H9 (cell line): ENCODE measurements at regions not wholly inside any gene's neighbourhood (a gene's known extent, or its start where the extent isn't known, plus 50 kb on each side); places are given as distances from the start of the nearest gene placed in this dataset.

Experiments
- DNase-seq: peaks from one replicate; pipeline ENCODE4 v3.0.0-alpha.2; 2017
- H2AFZ ChIP-seq: one replicate; pipeline ENCODE4 v1.6.1; 2013; ENCODE audit warnings: mild to moderate bottlenecking, low read length, control low read depth, moderate library complexity
- H2AK5ac ChIP-seq: 2 replicates; pipeline ENCODE4 v1.6.1; 2013; ENCODE audit warnings: low read length, control low read depth, mixed read lengths; ENCODE audit not compliant: insufficient read length
- H2BK120ac ChIP-seq: one replicate; pipeline ENCODE4 v1.6.1; 2013; ENCODE audit warnings: low read depth, mild to moderate bottlenecking, low read length, control low read depth, inconsistent platforms; ENCODE audit not compliant: poor library complexity, severe bottlenecking
- H2BK12ac ChIP-seq: 2 replicates; pipeline ENCODE4 v1.6.1; 2013; ENCODE audit warnings: low read length, control low read depth, mixed read lengths, low read depth; ENCODE audit not compliant: insufficient read length
- H2BK15ac ChIP-seq: 2 replicates; pipeline ENCODE4 v1.6.1; 2013; ENCODE audit warnings: low read depth, low read length, control low read depth
- H2BK20ac ChIP-seq: one replicate; pipeline ENCODE4 v1.6.1; 2013; ENCODE audit warnings: low read depth, mild to moderate bottlenecking, low read length, control low read depth, inconsistent platforms; ENCODE audit not compliant: poor library complexity, severe bottlenecking
- H2BK5ac ChIP-seq: 2 replicates; pipeline ENCODE4 v1.6.1; 2013; ENCODE audit warnings: low read length, control low read depth, mixed read lengths; ENCODE audit not compliant: insufficient read length
- H3K14ac ChIP-seq: 2 replicates; pipeline ENCODE4 v1.6.1; 2013; ENCODE audit warnings: low read length, control low read depth; ENCODE audit not compliant: insufficient read depth
- H3K18ac ChIP-seq: 2 replicates; pipeline ENCODE4 v1.6.1; 2013; ENCODE audit warnings: low read depth, mild to moderate bottlenecking, mixed read lengths, low read length, control low read depth; ENCODE audit not compliant: insufficient read length
- H3K23ac ChIP-seq: 2 replicates; pipeline ENCODE4 v1.6.1; 2013; ENCODE audit warnings: low read length, control low read depth, mixed read lengths, low read depth; ENCODE audit not compliant: insufficient read length
- H3K23me2 ChIP-seq: 2 replicates; pipeline ENCODE4 v1.6.1; 2013; ENCODE audit warnings: low read depth, mild to moderate bottlenecking, mixed read lengths, low read length, control low read depth; ENCODE audit not compliant: insufficient read length, poor library complexity, severe bottlenecking
- H3K27ac ChIP-seq: 2 replicates; pipeline ENCODE4 v1.5.1; 2013; ENCODE audit warnings: low read length, control low read depth, mixed read lengths, low read depth; ENCODE audit not compliant: insufficient read length
- H3K27me3 ChIP-seq: 2 replicates; pipeline ENCODE4 v1.6.1; 2013; ENCODE audit warnings: low read length, control low read depth, inconsistent platforms; ENCODE audit not compliant: insufficient read depth
- H3K4ac ChIP-seq: 2 replicates; pipeline ENCODE4 v1.6.1; 2013; ENCODE audit warnings: low read depth, mild to moderate bottlenecking, control low read depth, inconsistent platforms, low read length, moderate library complexity
- H3K4me1 ChIP-seq: 2 replicates; pipeline ENCODE4 v1.6.1; 2013; ENCODE audit warnings: low read length, control low read depth, inconsistent platforms; ENCODE audit not compliant: insufficient read depth
- H3K4me2 ChIP-seq: 2 replicates; pipeline ENCODE4 v1.6.1; 2013; ENCODE audit warnings: low read length, control low read depth, mixed read lengths; ENCODE audit not compliant: insufficient read length, insufficient read depth
- H3K56ac ChIP-seq: 2 replicates; pipeline ENCODE4 v1.6.1; 2013; ENCODE audit warnings: low read depth, mild to moderate bottlenecking, mixed read lengths, low read length, control low read depth; ENCODE audit not compliant: insufficient read length
- H3K79me1 ChIP-seq: 2 replicates; pipeline ENCODE4 v1.6.1; 2013; ENCODE audit warnings: low read depth, mild to moderate bottlenecking, moderate library complexity, low read length, control low read depth, inconsistent platforms; ENCODE audit not compliant: insufficient read depth, poor library complexity, severe bottlenecking
- H3K79me2 ChIP-seq: 2 replicates; pipeline ENCODE4 v1.6.1; 2013; ENCODE audit warnings: low read length, control low read depth, inconsistent platforms; ENCODE audit not compliant: insufficient read depth
- H3K9ac ChIP-seq: 2 replicates; pipeline ENCODE4 v1.6.1; 2013; ENCODE audit warnings: low read length, control low read depth, mixed read lengths; ENCODE audit not compliant: insufficient read length; ENCODE audit errors: extremely low read depth
- H3K9me3 ChIP-seq: one replicate; pipeline ENCODE4 v1.6.1; 2013; ENCODE audit warnings: low read depth, low read length, inconsistent platforms; ENCODE audit not compliant: control insufficient read depth
- H3T11ph ChIP-seq: one replicate; pipeline ENCODE4 v1.6.1; 2013; ENCODE audit warnings: mild to moderate bottlenecking, low read length, control low read depth, inconsistent platforms
- H4K20me1 ChIP-seq: one replicate; pipeline ENCODE4 v1.6.1; 2013; ENCODE audit not compliant: control insufficient read depth, insufficient read length, insufficient read depth
- H4K5ac ChIP-seq: 2 replicates; pipeline ENCODE4 v1.6.1; 2013; ENCODE audit warnings: low read depth, mild to moderate bottlenecking, mixed read lengths, low read length, control low read depth; ENCODE audit not compliant: insufficient read length
- H4K8ac ChIP-seq: replicated peaks from 2 replicates; pipeline ENCODE4 v1.6.1; 2013; ENCODE audit warnings: low read length, control low read depth, mixed read lengths, low read depth; ENCODE audit not compliant: insufficient read length
- H4K91ac ChIP-seq: 2 replicates; pipeline ENCODE4 v1.6.1; 2013; ENCODE audit warnings: low read depth, mild to moderate bottlenecking, moderate library complexity, mixed read lengths, low read length, control low read depth; ENCODE audit not compliant: insufficient read length
- H3K27ac Mint-ChIP-seq, 3 experiments: 2 replicates in 2 of 3; 3 replicates in 1 of 3; pipeline ENCODE4 v1.8.0; 2020 to 2021; ENCODE audit warnings: mixed read lengths in 3 of 3, mild to moderate bottlenecking in 1 of 3, moderate library complexity in 1 of 3
- H3K27me3 Mint-ChIP-seq: 2 replicates; pipeline ENCODE4 v1.8.0; 2021; ENCODE audit warnings: low read depth, mild to moderate bottlenecking, moderate library complexity, mixed read lengths
- H3K36me3 Mint-ChIP-seq, 3 experiments: 2 replicates in 2 of 3; 3 replicates in 1 of 3; pipeline ENCODE4 v1.8.0; 2020 to 2021; ENCODE audit warnings: low read depth in 3 of 3, mixed read lengths in 3 of 3; ENCODE audit not compliant: insufficient read depth in 1 of 3
- H3K4me1 Mint-ChIP-seq, 2 experiments: 2 replicates each; pipeline ENCODE4 v1.8.0; 2020; ENCODE audit warnings: mixed read lengths in 2 of 2
- H3K4me3 Mint-ChIP-seq, 2 experiments: 2 replicates in 1 of 2; 3 replicates in 1 of 2; pipeline ENCODE4 v1.8.0; 2020 to 2021; ENCODE audit warnings: mild to moderate bottlenecking in 2 of 2, mixed read lengths in 2 of 2, moderate library complexity in 1 of 2
- H3K9me3 Mint-ChIP-seq, 2 experiments: 2 replicates in 1 of 2; 3 replicates in 1 of 2; pipeline ENCODE4 v1.8.0; 2020; ENCODE audit warnings: mild to moderate bottlenecking in 2 of 2, mixed read lengths in 2 of 2, moderate library complexity in 1 of 2
- CTCF ChIP-seq: fragments of 200-600 bp; sonication (generic); conservative IDR thresholded peaks from 3 replicates; pipeline ENCODE4 v1.8.0; 2021; ENCODE audit warnings: antibody characterized with exemption, mild to moderate bottlenecking
- WGBS: extraction: QIAGEN DNeasy Blood & Tissue Kit; methylation state at CpG from one replicate; pipeline ENCODE4 v1.1.7; 2013; ENCODE audit warnings: missing lambda C conversion rate, low lambda C conversion rate, mixed read lengths; ENCODE audit not compliant: insufficient read length; ENCODE audit errors: extremely low coverage; 5-methylcytosine and 5-hydroxymethylcytosine counted together

DNA sequence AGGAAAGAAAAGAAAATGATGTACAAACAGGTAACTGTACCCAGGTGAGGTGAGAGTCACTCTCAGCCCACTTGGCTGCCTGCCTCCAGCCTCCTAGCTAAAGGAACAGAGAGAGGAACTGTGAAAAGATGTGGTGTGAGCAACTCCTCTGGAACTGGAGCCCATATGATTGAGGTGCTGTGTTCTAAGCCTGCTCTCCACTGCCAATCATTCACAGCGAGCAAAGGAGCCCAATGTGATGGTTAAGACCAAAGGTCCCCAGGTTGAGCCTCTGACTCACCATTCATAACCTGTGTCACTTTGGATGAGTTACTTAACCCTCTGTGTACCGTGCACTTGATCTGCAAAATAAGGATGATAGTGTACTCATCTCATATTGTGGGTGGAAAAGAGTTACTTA, 868.1 kb upstream of the AUTS2 start:
- peaks cover 16 to 22% of the 10 kb centered on the region in 2 experiments for H3K4me1 Mint-ChIP-seq
- no peaks in the 10 kb centered on the region for H3K36me3 Mint-ChIP-seq
- no peaks in the 10 kb centered on the region for H3K9me3 Mint-ChIP-seq
- no peak overlapping the region for H3K27ac Mint-ChIP-seq
- H3K56ac ChIP-seq = no peak overlapping the region
- H2BK12ac ChIP-seq = no peak overlapping the region
- no peaks in the 10 kb centered on the region for H3K9me3 ChIP-seq
- H3K4me3 Mint-ChIP-seq = no peak overlapping the region
- no peaks in the 10 kb centered on the region; the same call in 1 of the 2 replicates for H3K27me3 Mint-ChIP-seq
- H2BK15ac ChIP-seq = no peak overlapping the region
- H3K23ac ChIP-seq = no peak overlapping the region
- no peak overlapping the region for H3T11ph ChIP-seq
- H3K23me2 ChIP-seq = no peaks in the 10 kb centered on the region
- H4K5ac ChIP-seq = no peak overlapping the region
- no peak overlapping the region for H3K4me2 ChIP-seq
- H2AK5ac ChIP-seq = no peak overlapping the region
- no peak overlapping the region for H2BK5ac ChIP-seq
- no peaks in the 10 kb centered on the region for H3K79me1 ChIP-seq
- no peak overlapping the region for H3K9ac ChIP-seq
- H4K20me1 ChIP-seq = no peaks in the 10 kb centered on the region
- H4K91ac ChIP-seq = no peak overlapping the region
- no peak overlapping the region for H2AFZ ChIP-seq
- H3K14ac ChIP-seq = no peak overlapping the region
- WGBS = no CpG with 5 or more reads among the region's 2 CpGs
- no peak for DNase-seq
- no peak overlapping the region for H4K8ac ChIP-seq
- H3K4ac ChIP-seq = no peak overlapping the region
- H3K79me2 ChIP-seq = no peaks in the 10 kb centered on the region
- TF ChIP-seq CTCF = no peak
- H3K4me1 ChIP-seq = no peaks in the 10 kb centered on the region; the same call in 1 of the 2 replicates
- no peaks in the 10 kb centered on the region for H3K27me3 ChIP-seq
- no peak overlapping the region for H3K27ac ChIP-seq
- no peak overlapping the region for H3K18ac ChIP-seq
- H2BK20ac ChIP-seq = no peak overlapping the region
- H2BK120ac ChIP-seq = no peak overlapping the region
